Esophagus squamous epithelium (tissue), 5 donors: ENCODE measurements at regions not wholly inside any gene's neighbourhood (a gene's known extent, or its start where the extent isn't known, plus 50 kb on each side); places are given as distances from the start of the nearest gene placed in this dataset.
"Not testable (repeated sequence)": the region's sequence is repeated elsewhere in the genome, so short reads cannot be mapped to it uniquely, and the experiment has no call there.

Experiments used
- DNase-seq: peaks from one replicate; lab custom pipeline; 2025; lab: John Stamatoyannopoulos, UW
- H3K27ac ChIP-seq, 4 donors: fragments of 200-600 bp; sonication (generic); one replicate each; pipeline ENCODE4 v1.5.1; 2016 to 2019; ENCODE audit warnings: mild to moderate bottlenecking in 1 of 4
- H3K27me3 ChIP-seq, 4 donors: fragments of 200-600 bp; sonication (generic); 1 replicate in 3 of 4; 2 replicates in 1 of 4; pipeline versions ENCODE4 v1.5.1 to v1.6.0; 2017 to 2021; ENCODE audit warnings: antibody characterized with exemption in 1 of 4
- H3K36me3 ChIP-seq, 3 donors: fragments of 200-600 bp; sonication (generic); one replicate each; pipeline ENCODE4 v1.5.1; 2016 to 2019
- H3K4me1 ChIP-seq, 3 donors: fragments of 200-600 bp; sonication (generic); one replicate each; pipeline ENCODE4 v1.5.1; 2017 to 2019
- H3K4me3 ChIP-seq, 4 donors: fragments of 200-600 bp; sonication (generic); 1 replicate in 3 of 4; 2 replicates in 1 of 4; pipeline ENCODE4 v1.5.1; 2016 to 2019; ENCODE audit warnings: mild to moderate bottlenecking in 2 of 4, moderate library complexity in 1 of 4
- H3K9me3 ChIP-seq, 3 donors: fragments of 200-600 bp; sonication (generic); one replicate each; pipeline ENCODE4 v1.5.1; 2016 to 2019
- CTCF ChIP-seq, 6 experiments: fragments of 450-650 bp in 4 of 6; fragments of 200-600 bp in 2 of 6; sonication (generic) in 2 of 6; IDR thresholded peaks; one replicate each; pipeline ENCODE4 v1.5.1; 2016 to 2019; ENCODE audit warnings: antibody characterized with exemption in 6 of 6, mild to moderate bottlenecking in 4 of 6, moderate library complexity in 4 of 6
- POLR2A ChIP-seq, 4 donors: fragments of 450-650 bp; IDR thresholded peaks; one replicate each; pipeline ENCODE4 v1.6.1; 2017; ENCODE audit warnings: antibody characterized with exemption in 4 of 4, mild to moderate bottlenecking in 4 of 4, moderate library complexity in 3 of 4
- WGBS, 2 donors: methylation state at CpG; one replicate each; pipeline ENCODE4 v1.1.5; 2018; 5-methylcytosine and 5-hydroxymethylcytosine counted together
- intact Hi-C: fragments of 100-400 bp; cut with DNase I; formaldehyde crosslinking; loops from one replicate; pipeline ENCODE4 v1.15.0; 2022
- donor health status: DM: yes; HTN: yes; CAD: no.

DNA sequence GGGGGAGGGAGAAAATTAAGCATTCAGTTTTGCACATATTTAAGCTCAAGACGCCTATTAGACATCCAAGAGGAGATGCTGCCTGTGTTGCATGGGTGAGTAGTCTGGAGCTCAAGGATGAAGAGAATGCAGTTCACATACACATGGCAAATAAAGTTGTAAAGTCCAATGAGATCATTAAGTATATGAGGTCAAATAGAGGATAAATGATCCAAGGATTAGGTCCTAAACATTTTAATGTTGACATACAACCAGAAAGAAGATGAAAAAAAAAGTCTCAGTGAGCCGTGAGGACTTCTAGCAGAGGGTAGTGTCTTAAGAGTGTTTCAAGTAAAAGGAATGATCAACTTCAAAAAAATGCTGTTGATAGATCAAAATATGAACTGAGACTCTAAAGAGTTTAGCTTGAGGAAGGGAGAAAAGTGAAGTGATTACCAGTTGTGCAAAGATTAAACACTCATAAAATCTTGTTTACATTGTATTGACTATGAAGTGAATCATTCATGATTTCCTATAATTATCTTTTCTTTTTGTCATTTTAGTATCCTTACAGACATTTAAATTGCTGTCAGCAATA lies 251.8 kb downstream of the ZNF608 start:
- Histone ChIP-seq H3K27me3 (no peaks in the 10 kb centered on the region), H3K9me3 (peaks cover 0 to 18% (median 0%) of the 10 kb centered on the region in 3 donors), H3K4me1 (no peaks in the 10 kb centered on the region), H3K36me3 (no peaks in the 10 kb centered on the region), H3K27ac (no peak overlapping the region), H3K4me3 (no peak overlapping the region)
- TF ChIP-seq POLR2A (IDR thresholded peaks at IDR 0.05) = no peak
- TF ChIP-seq CTCF (IDR thresholded peaks at IDR 0.05) = no peak
- 79 to 88% methylated on average over 2 of the region's 2 CpGs for WGBS, 2 donors
- intact Hi-C loops = no loop called here
- no peak for DNase-seq

GRCh38 chr5:124492444-124493224 lies 253.8 kb downstream of the ZNF608 start:
- no peak for TF ChIP-seq CTCF (IDR thresholded peaks at IDR 0.05)
- no peak for TF ChIP-seq POLR2A (IDR thresholded peaks at IDR 0.05)
- intact Hi-C loops = no loop called here
- whole genome bisulfite sequencing, 2 donors = 85 to 94% methylated on average over 10 of the region's 13 CpGs
- no peak overlapping the region for H3K4me3 ChIP-seq
- H3K4me1 ChIP-seq = no peaks in the 10 kb centered on the region
- peaks cover 0 to 19% (median 0%) of the 10 kb centered on the region in 3 donors for H3K9me3 ChIP-seq
- no peaks in the 10 kb centered on the region for H3K27me3 ChIP-seq
- no peaks in the 10 kb centered on the region for H3K36me3 ChIP-seq
- DNase-seq = no peak
- no peak overlapping the region for H3K27ac ChIP-seq

DNA sequence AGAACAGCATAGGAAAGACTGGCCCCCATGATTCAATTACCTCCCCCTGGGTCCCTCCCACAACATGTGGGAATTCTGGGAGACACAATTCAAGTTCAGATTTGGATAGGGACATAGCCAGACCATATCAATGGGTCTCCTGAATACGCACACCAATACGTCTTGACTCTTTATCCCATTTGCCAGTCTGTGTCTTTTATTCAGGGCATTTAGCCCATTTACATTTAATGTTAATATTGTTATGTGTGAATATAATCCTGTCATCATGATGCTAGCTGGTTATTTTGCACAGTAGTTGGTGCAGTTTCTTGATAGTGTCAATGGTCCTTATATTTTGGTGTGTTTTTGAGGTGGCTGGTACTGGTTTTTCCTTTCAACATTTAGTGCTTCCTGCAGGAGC lies 256.1 kb downstream of the ZNF608 start:
- H3K4me3 ChIP-seq, intact Hi-C loops, H3K4me1 ChIP-seq, H3K27ac ChIP-seq, DNase-seq, H3K36me3 ChIP-seq, H3K27me3 ChIP-seq: not testable (repeated sequence)
- peaks cover 0 to 31% (median 0%) of the 10 kb centered on the region in 3 donors for H3K9me3 ChIP-seq
- WGBS, 2 donors = 93 to 97% methylated on average over 2 of the region's 2 CpGs

GRCh38 chr5:124481419-124481818 lies 265.0 kb downstream of the ZNF608 start:
- TF ChIP-seq POLR2A (IDR thresholded peaks at IDR 0.05) (no peak), CTCF (IDR thresholded peaks at IDR 0.05) (no peak)
- DNase-seq = no peak
- Histone ChIP-seq H3K27ac (no peak overlapping the region), H3K36me3 (no peaks in the 10 kb centered on the region), H3K9me3 (no peaks in the 10 kb centered on the region), H3K4me1 (no peaks in the 10 kb centered on the region), H3K4me3 (no peak overlapping the region), H3K27me3 (no peaks in the 10 kb centered on the region)
- intact Hi-C loops = no loop called here
- WGBS, 2 donors = 66 to 71% methylated on average over 4 of the region's 4 CpGs

DNA sequence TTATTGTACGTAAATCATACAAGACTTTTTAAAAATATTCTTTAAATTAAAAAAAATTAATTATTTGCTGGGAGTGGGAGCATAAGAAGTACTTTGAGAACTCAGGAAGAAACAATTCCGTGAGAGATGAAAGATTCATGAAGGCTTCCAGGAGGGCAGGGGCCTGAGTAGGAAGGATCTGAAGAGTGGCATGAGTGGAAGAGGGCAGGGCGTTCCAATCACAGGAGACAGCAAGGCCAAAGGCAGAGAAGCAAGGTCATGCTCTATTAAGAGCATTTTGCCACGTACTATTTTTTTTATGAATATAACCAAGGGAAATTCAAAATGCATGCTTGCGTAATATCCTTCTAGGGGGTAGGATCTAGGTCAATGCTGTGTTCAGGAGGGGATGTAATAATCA lies 265.5 kb downstream of the ZNF608 start:
- no peak overlapping the region for H3K4me3 ChIP-seq
- H3K9me3 ChIP-seq = no peaks in the 10 kb centered on the region
- H3K36me3 ChIP-seq = no peaks in the 10 kb centered on the region
- H3K27me3 ChIP-seq = no peaks in the 10 kb centered on the region
- DNase-seq = no peak
- H3K27ac ChIP-seq = no peak overlapping the region
- intact Hi-C loops = no loop called here
- H3K4me1 ChIP-seq = no peaks in the 10 kb centered on the region
- TF ChIP-seq CTCF (IDR thresholded peaks at IDR 0.05) (no peak), POLR2A (IDR thresholded peaks at IDR 0.05) (no peak)
- WGBS, 2 donors = 84 to 88% methylated on average over 5 of the region's 5 CpGs
